HEK293 (cell line): ENCODE measurements at regions not wholly inside any gene's neighbourhood (a gene's known extent, or its start where the extent isn't known, plus 50 kb on each side); places are given as distances from the start of the nearest gene placed in this dataset.

Experiments used
- CTCF ChIP-seq: fragments of 450-650 bp; formaldehyde crosslinking; IDR thresholded peaks from 2 replicates; pipeline ENCODE4 v1.5.1; 2016; ENCODE audit warnings: missing biosample characterization, missing genetic modification characterization
- KLF1 ChIP-seq: fragments of 450-650 bp; formaldehyde crosslinking; IDR thresholded peaks from 2 replicates; pipeline ENCODE4 v1.5.1; 2016; ENCODE audit warnings: missing biosample characterization, missing genetic modification characterization
- MZF1 ChIP-seq: fragments of 450-650 bp; formaldehyde crosslinking; IDR thresholded peaks from 2 replicates; pipeline ENCODE4 v1.5.1; 2017; ENCODE audit warnings: missing biosample characterization, missing genetic modification characterization, borderline replicate concordance
- PATZ1 ChIP-seq: fragments of 450-650 bp; formaldehyde crosslinking; IDR thresholded peaks from 2 replicates; pipeline ENCODE4 v1.5.1; 2016; ENCODE audit warnings: missing biosample characterization, missing genetic modification characterization
- SETDB1 ChIP-seq: IDR thresholded peaks from one replicate; pipeline ENCODE4 v1.6.1; 2017; ENCODE audit warnings: mild to moderate bottlenecking, low read length, moderate library complexity, mixed read lengths; ENCODE audit not compliant: insufficient read length
- SP2 ChIP-seq: fragments of 450-650 bp; formaldehyde crosslinking; IDR thresholded peaks from 2 replicates; pipeline ENCODE4 v1.5.1; 2016; ENCODE audit warnings: missing biosample characterization, missing genetic modification characterization
- TCF7L2 ChIP-seq: IDR thresholded peaks from 2 replicates; pipeline ENCODE4 v1.6.1; 2011; ENCODE audit warnings: low read depth, mild to moderate bottlenecking, inconsistent platforms, low read length, moderate library complexity, borderline replicate concordance
- ZBTB7A ChIP-seq: fragments of 450-650 bp; formaldehyde crosslinking; IDR thresholded peaks from 2 replicates; pipeline ENCODE4 v1.5.1; 2016; ENCODE audit warnings: low read depth, missing biosample characterization, missing genetic modification characterization
- ZNF157 ChIP-seq: fragments of 450-650 bp; formaldehyde crosslinking; IDR thresholded peaks from 2 replicates; pipeline ENCODE4 v1.5.1; 2016; ENCODE audit warnings: missing biosample characterization, missing genetic modification characterization
- ZNF302 ChIP-seq: fragments of 450-650 bp; formaldehyde crosslinking; IDR thresholded peaks from 2 replicates; pipeline ENCODE4 v1.5.1; 2016; ENCODE audit warnings: missing biosample characterization, missing genetic modification characterization, low read depth
- ZNF837 ChIP-seq: fragments of 450-650 bp; formaldehyde crosslinking; IDR thresholded peaks from 2 replicates; pipeline ENCODE4 v1.5.1; 2016; ENCODE audit warnings: missing biosample characterization, missing genetic modification characterization

- TF ChIP-seq CTCF (tag by site-specific recombination), result no peak
- TF ChIP-seq SETDB1, result no peak
- no peak for TF ChIP-seq TCF7L2
- no peak for TF ChIP-seq ZBTB7A
- no peak for TF ChIP-seq PATZ1 (tag by site-specific recombination)
- no peak for TF ChIP-seq ZNF157 (tag by site-specific recombination)
- TF ChIP-seq ZNF837, result no peak
- no peak for TF ChIP-seq ZNF302
- TF ChIP-seq SP2 (tag by site-specific recombination), result no peak
- TF ChIP-seq KLF1 (tag by site-specific recombination), result no peak
- TF ChIP-seq MZF1 (tag by site-specific recombination), result no peak
Measured at GRCh38 chr11:23729088-23729487, 767.8 kb upstream of the LUZP2 start.
